ENCODE measurements at regions not wholly inside any gene's neighbourhood (a gene's known extent, or its start where the extent isn't known, plus 50 kb on each side); places are given as distances from the start of the nearest gene placed in this dataset.

GRCh38 chr18:34320267-34320666 lies 95.6 kb upstream of the NOL4 start:
- Histone ChIP-seq H3K79me2 (replicated peaks; ENCODE audit: insufficient read depth) (no peaks in the 10 kb centered on the region), H2AFZ (no peak overlapping the region), H3K36me3 (ENCODE audit: insufficient read depth) (no peaks in the 10 kb centered on the region), H3F3A (replicated peaks; ENCODE audit: low read depth) (no peaks in the 10 kb centered on the region), H4K20me1 (replicated peaks; ENCODE audit: insufficient read depth) (no peaks in the 10 kb centered on the region), H3K27ac (ENCODE audit: low read depth) (no peak overlapping the region), H3K27me3 (ENCODE audit: insufficient read depth) (no peaks in the 10 kb centered on the region), H3K4me2 (no peak overlapping the region), H3K9me2 (ENCODE audit: insufficient read depth) (no peaks in the 10 kb centered on the region), H3K4me3 (no peak overlapping the region), H3K4me1 (ENCODE audit: insufficient read depth) (no peaks in the 10 kb centered on the region; the same call in 1 of the 2 replicates)
- TF ChIP-seq POLR2AphosphoS5 (IDR thresholded peaks at IDR 0.05; ENCODE audit: low read depth) (no peak), ETS1 (IDR thresholded peaks at IDR 0.05) (no peak), ZNF331 (CRISPR knock-in tag; IDR thresholded peaks at IDR 0.05; ENCODE audit: low read depth) (no peak), JUNB (IDR thresholded peaks at IDR 0.05; ENCODE audit: unreplicated experiment) (no peak), EZH2 (IDR thresholded peaks at IDR 0.05; ENCODE audit: low read depth, unreplicated experiment) (no peak), ZNF114 (CRISPR knock-in tag; IDR thresholded peaks at IDR 0.05) (no peak), NANOG (IDR thresholded peaks at IDR 0.05; ENCODE audit: borderline replicate concordance) (no peak), ZNF462 (CRISPR knock-in tag; IDR thresholded peaks at IDR 0.05) (no peak), STAT1 (IDR thresholded peaks at IDR 0.05; ENCODE audit: unreplicated experiment) (no peak), EZH2phosphoT487 (IDR thresholded peaks at IDR 0.05; ENCODE audit: unreplicated experiment) (no peak), REST (IDR thresholded peaks at IDR 0.05; ENCODE audit: unreplicated experiment) (no peak), CREB1 (CRISPR knock-in tag; IDR thresholded peaks at IDR 0.05; ENCODE audit: low read depth) (no peak), CTCF (conservative IDR thresholded peaks at IDR 0.05; ENCODE audit: low read depth in 2 of 2) (no peak)
- ATAC-seq (no peak), DNase-seq (ENCODE audit: low spot score) (no peak)
- H3K27me3 Mint-ChIP-seq (ENCODE audit: insufficient read depth, low read depth, poor library complexity): no peaks in the 10 kb centered on the region
- no peak overlapping the region for H3K4me3 Mint-ChIP-seq
- peaks cover 2% of the 10 kb centered on the region; the same call in 1 of the 3 replicates for H3K4me1 Mint-ChIP-seq
- no peaks in the 10 kb centered on the region for H3K9me3 Mint-ChIP-seq
- H3K36me3 Mint-ChIP-seq (ENCODE audit: low read depth): no peaks in the 10 kb centered on the region
- H3K27ac Mint-ChIP-seq: no peak overlapping the region

Data from GM23338 (cell line).